Mesenchymal stem cell (in vitro differentiated cells and primary cell): ENCODE measurements at regions not wholly inside any gene's neighbourhood (a gene's known extent, or its start where the extent isn't known, plus 50 kb on each side); places are given as distances from the start of the nearest gene placed in this dataset.

Source experiments
- DNase-seq: peaks from one replicate; pipeline ENCODE4 v3.0.0-alpha.2; 2013
- H2AFZ ChIP-seq: one replicate; pipeline ENCODE4 v1.6.1; 2013; ENCODE audit warnings: low read depth, mild to moderate bottlenecking, control low read depth, inconsistent platforms, low read length, moderate library complexity
- H2AK5ac ChIP-seq: 2 replicates; pipeline ENCODE4 v1.6.1; 2013; ENCODE audit warnings: low read length, moderate library complexity, mild to moderate bottlenecking, inconsistent platforms; ENCODE audit not compliant: severe bottlenecking
- H2BK120ac ChIP-seq: one replicate; pipeline ENCODE4 v1.6.1; 2013; ENCODE audit warnings: low read depth, mild to moderate bottlenecking, inconsistent platforms, low read length, moderate library complexity
- H2BK12ac ChIP-seq, 2 experiments: one replicate each; pipeline ENCODE4 v1.6.1; 2013; ENCODE audit warnings: inconsistent platforms in 2 of 2, low read length in 2 of 2, mild to moderate bottlenecking in 2 of 2, moderate library complexity in 2 of 2, control low read depth in 1 of 2
- H2BK15ac ChIP-seq: one replicate; pipeline ENCODE4 v1.6.1; 2013; ENCODE audit warnings: mild to moderate bottlenecking, low read depth, inconsistent platforms; ENCODE audit not compliant: poor library complexity, severe bottlenecking
- H2BK5ac ChIP-seq: 2 replicates; pipeline ENCODE4 v1.6.1; 2013; ENCODE audit warnings: low read depth, mild to moderate bottlenecking, low read length, control low read depth, inconsistent platforms; ENCODE audit not compliant: poor library complexity, severe bottlenecking
- H3K14ac ChIP-seq, 2 experiments: one replicate each; pipeline ENCODE4 v1.6.1; 2013; ENCODE audit warnings: inconsistent platforms in 2 of 2, low read length in 2 of 2, control low read depth in 1 of 2, mild to moderate bottlenecking in 1 of 2, moderate library complexity in 1 of 2
- H3K18ac ChIP-seq, 2 experiments: one replicate each; pipeline ENCODE4 v1.6.1; 2013; ENCODE audit warnings: inconsistent platforms in 2 of 2, low read length in 2 of 2, control low read depth in 1 of 2, low read depth in 1 of 2, mild to moderate bottlenecking in 1 of 2
- H3K23ac ChIP-seq, 2 experiments: one replicate each; pipeline ENCODE4 v1.6.1; 2013; ENCODE audit warnings: inconsistent platforms in 2 of 2, low read length in 2 of 2, mild to moderate bottlenecking in 2 of 2, moderate library complexity in 2 of 2, control low read depth in 1 of 2
- H3K27ac ChIP-seq: 2 replicates; pipeline ENCODE4 v1.5.1; 2013; ENCODE audit warnings: mild to moderate bottlenecking, moderate library complexity, low read length, control low read depth, inconsistent platforms; ENCODE audit not compliant: poor library complexity, severe bottlenecking
- H3K27me3 ChIP-seq, 2 experiments: 2 replicates each; pipeline versions ENCODE4 v1.6.1 to v1.7.0; 2013; ENCODE audit warnings: low read length in 2 of 2, mild to moderate bottlenecking in 2 of 2, moderate library complexity in 2 of 2, control low read depth in 1 of 2, inconsistent platforms in 1 of 2; ENCODE audit not compliant: control insufficient read depth in 1 of 2, insufficient read depth in 1 of 2
- H3K36me3 ChIP-seq, 2 experiments: 2 replicates each; pipeline versions ENCODE4 v1.6.1 to v1.7.0; 2013; ENCODE audit warnings: low read length in 2 of 2, control low read depth in 1 of 2, inconsistent platforms in 1 of 2, low read depth in 1 of 2, mild to moderate bottlenecking in 1 of 2; ENCODE audit not compliant: insufficient read depth in 2 of 2, control insufficient read depth in 1 of 2
- H3K4ac ChIP-seq, 2 experiments: one replicate each; pipeline ENCODE4 v1.6.1; 2013; ENCODE audit warnings: inconsistent platforms in 2 of 2, low read length in 2 of 2, mild to moderate bottlenecking in 2 of 2, moderate library complexity in 2 of 2, control low read depth in 1 of 2, low read depth in 1 of 2
- H3K4me1 ChIP-seq: 2 replicates; pipeline ENCODE4 v1.6.1; 2013; ENCODE audit warnings: low read depth, low read length, control low read depth; ENCODE audit not compliant: control insufficient read depth, insufficient read depth
- H3K4me2 ChIP-seq: 2 replicates; pipeline ENCODE4 v1.6.1; 2013; ENCODE audit warnings: low read length, mild to moderate bottlenecking, inconsistent platforms; ENCODE audit not compliant: poor library complexity, severe bottlenecking
- H3K4me3 ChIP-seq, 2 experiments: 2 replicates each; pipeline versions ENCODE4 v1.5.1 to v1.7.0; 2013; ENCODE audit warnings: low read length in 2 of 2, mild to moderate bottlenecking in 2 of 2, control low read depth in 1 of 2, low read depth in 1 of 2; ENCODE audit not compliant: insufficient read depth in 1 of 2
- H3K79me1 ChIP-seq: replicated peaks from 2 replicates; pipeline ENCODE4 v1.6.1; 2013; ENCODE audit warnings: mild to moderate bottlenecking, control low read depth, low read length, inconsistent platforms; ENCODE audit not compliant: poor library complexity, severe bottlenecking
- H3K9ac ChIP-seq: 2 replicates; pipeline ENCODE4 v1.7.0; 2013; ENCODE audit warnings: mild to moderate bottlenecking, low read length, moderate library complexity
- H3K9me3 ChIP-seq: 2 replicates; pipeline ENCODE4 v1.7.0; 2013; ENCODE audit warnings: mild to moderate bottlenecking, low read length; ENCODE audit not compliant: control insufficient read depth
- H4K8ac ChIP-seq: one replicate; pipeline ENCODE4 v1.6.1; 2013; ENCODE audit warnings: inconsistent platforms, mild to moderate bottlenecking, low read length, moderate library complexity
- H4K91ac ChIP-seq: one replicate; pipeline ENCODE4 v1.6.1; 2013; ENCODE audit warnings: mild to moderate bottlenecking, low read length, inconsistent platforms
- WGBS: methylation state at CpG from one replicate; pipeline ENCODE4 v1.1.7; 2013; ENCODE audit warnings: mixed read lengths; 5-methylcytosine and 5-hydroxymethylcytosine counted together

- DNase-seq = no peak
- Histone ChIP-seq H4K8ac (no peak overlapping the region), H3K14ac (no peak overlapping the region), H3K27ac (no peak overlapping the region), H3K9ac (no peak overlapping the region), H3K4me3 (no peak overlapping the region), H3K79me1 (no peaks in the 10 kb centered on the region), H3K36me3 (no peaks in the 10 kb centered on the region), H2BK12ac (no peak overlapping the region), H3K4me2 (no peak overlapping the region), H3K23ac (no peak overlapping the region), H2BK15ac (no peak overlapping the region), H2BK120ac (no peak overlapping the region), H2BK5ac (no peak overlapping the region), H3K9me3 (no peaks in the 10 kb centered on the region), H2AFZ (no peak overlapping the region), H3K4me1 (no peaks in the 10 kb centered on the region), H3K4ac (no peak overlapping the region), H4K91ac (no peak overlapping the region), H3K27me3 (peaks cover 0 to 55% of the 10 kb centered on the region in 2 experiments), H3K18ac (no peak overlapping the region), H2AK5ac (no peak overlapping the region)
- 73% methylated on average over 8 of the region's 8 CpGs for WGBS
These were observed 125.2 kb upstream of the HDAC4 start for GRCh38 chr2:239526038-239526437.

- 59% methylated on average over 2 of the region's 2 CpGs for WGBS
These were observed 123.1 kb upstream of the HDAC4 start for GRCh38 chr2:239523954-239524330.

GRCh38 chr2:239523147-239523953 lies 122.5 kb upstream of the HDAC4 start:
- H2BK120ac ChIP-seq = no peak overlapping the region
- H3K27ac ChIP-seq = no peak overlapping the region
- no peak for DNase-seq
- H3K79me1 ChIP-seq = no peaks in the 10 kb centered on the region
- H2BK5ac ChIP-seq = no peak overlapping the region
- no peak overlapping the region for H3K14ac ChIP-seq
- H3K9ac ChIP-seq = no peak overlapping the region
- peaks cover 0 to 40% of the 10 kb centered on the region in 2 experiments for H3K27me3 ChIP-seq
- H3K9me3 ChIP-seq = no peaks in the 10 kb centered on the region
- H3K4me1 ChIP-seq = no peaks in the 10 kb centered on the region
- H3K18ac ChIP-seq = no peak overlapping the region
- no peak overlapping the region for H2AFZ ChIP-seq
- 51% methylated on average over 9 of the region's 15 CpGs for WGBS
- no peaks in the 10 kb centered on the region for H3K36me3 ChIP-seq
- H3K4me2 ChIP-seq = no peak overlapping the region
- H2AK5ac ChIP-seq = no peak overlapping the region
- H3K4me3 ChIP-seq = no peak overlapping the region
- no peak overlapping the region for H2BK12ac ChIP-seq
- no peak overlapping the region for H4K8ac ChIP-seq
- no peak overlapping the region for H2BK15ac ChIP-seq
- no peak overlapping the region for H3K23ac ChIP-seq
- H4K91ac ChIP-seq = no peak overlapping the region
- no peak overlapping the region for H3K4ac ChIP-seq

More at GRCh38 chr2:239523954-239524330, 123.1 kb upstream of the HDAC4 start:
- H2BK12ac ChIP-seq = no peak overlapping the region
- H4K91ac ChIP-seq = no peak overlapping the region
- H3K4me1 ChIP-seq = no peaks in the 10 kb centered on the region
- H3K14ac ChIP-seq = no peak overlapping the region
- H2AFZ ChIP-seq = no peak overlapping the region
- H2BK15ac ChIP-seq = no peak overlapping the region
- no peak overlapping the region for H2BK120ac ChIP-seq
- peaks cover 0 to 40% of the 10 kb centered on the region in 2 experiments for H3K27me3 ChIP-seq
- no peaks in the 10 kb centered on the region for H3K79me1 ChIP-seq
- no peak overlapping the region for H4K8ac ChIP-seq
- H3K9ac ChIP-seq = no peak overlapping the region
- H3K4me3 ChIP-seq = no peak overlapping the region
- no peak overlapping the region for H2BK5ac ChIP-seq
- no peak overlapping the region for H2AK5ac ChIP-seq
- H3K36me3 ChIP-seq = no peaks in the 10 kb centered on the region
- no peak overlapping the region for H3K18ac ChIP-seq
- H3K4ac ChIP-seq = no peak overlapping the region
- no peak overlapping the region for H3K4me2 ChIP-seq
- H3K27ac ChIP-seq = no peak overlapping the region
- no peak overlapping the region for H3K23ac ChIP-seq
- no peaks in the 10 kb centered on the region for H3K9me3 ChIP-seq
- DNase-seq = no peak

- Histone ChIP-seq H2BK5ac (no peak overlapping the region), H2BK15ac (no peak overlapping the region), H4K8ac (no peak overlapping the region), H3K36me3 (peaks cover 0 to 1% of the 10 kb centered on the region in 2 experiments), H3K27me3 (peaks cover 0 to 40% of the 10 kb centered on the region in 2 experiments), H2AFZ (no peak overlapping the region), H3K4me2 (no peak overlapping the region), H2BK120ac (no peak overlapping the region), H3K4me1 (no peaks in the 10 kb centered on the region), H3K9ac (no peak overlapping the region), H3K4me3 (no peak overlapping the region), H3K79me1 (no peaks in the 10 kb centered on the region), H3K23ac (no peak overlapping the region), H3K14ac (no peak overlapping the region), H3K9me3 (no peaks in the 10 kb centered on the region), H3K27ac (no peak overlapping the region), H3K4ac (no peak overlapping the region), H4K91ac (no peak overlapping the region), H3K18ac (no peak overlapping the region), H2BK12ac (no peak overlapping the region), H2AK5ac (no peak overlapping the region)
- DNase-seq = no peak
- 72% methylated on average over 12 of the region's 12 CpGs for WGBS
These were observed 121.9 kb upstream of the HDAC4 start for GRCh38 chr2:239522740-239523119.
